IPS-NIHi7 (cell line): ENCODE measurements at regions not wholly inside any gene's neighbourhood (a gene's known extent, or its start where the extent isn't known, plus 50 kb on each side); places are given as distances from the start of the nearest gene placed in this dataset.
"Not testable (repeated sequence)": the region's sequence is repeated elsewhere in the genome, so short reads cannot be mapped to it uniquely, and the experiment has no call there.

Experiments
- DNase-seq: peaks from one replicate; pipeline ENCODE4 v3.0.0; 2012; ENCODE audit warnings: mixed read lengths; ENCODE audit errors: extremely low spot score

GRCh38 chrX:138865093-138865649, 153.7 kb upstream of the FGF13 start:
- no peak for DNase-seq

GRCh38 chrX:138859421-138859820, 147.9 kb upstream of the FGF13 start:
- DNase-seq = no peak

DNA sequence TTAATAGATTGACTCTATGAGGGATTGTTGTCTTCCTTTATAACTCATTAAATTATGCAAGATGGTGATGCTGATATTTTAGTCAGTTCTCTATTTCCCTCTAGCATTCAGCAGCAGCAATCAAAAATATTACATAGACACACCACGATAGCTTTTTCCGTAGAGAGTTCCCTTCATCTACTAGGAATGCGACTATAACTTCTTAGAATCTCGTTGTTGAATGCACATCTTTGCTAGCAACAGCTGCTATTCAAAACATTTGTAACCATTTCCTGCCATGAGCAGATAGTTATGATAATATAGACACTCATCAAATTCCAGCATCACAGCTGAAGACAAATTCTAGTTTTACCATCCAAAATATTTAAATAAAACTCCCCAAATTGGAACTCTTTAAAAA, 147.4 kb upstream of the FGF13 start:
- no peak for DNase-seq

GRCh38 chrX:138858438-138858837, 146.9 kb upstream of the FGF13 start:
- peak; percentile 49 for DNase-seq

DNA sequence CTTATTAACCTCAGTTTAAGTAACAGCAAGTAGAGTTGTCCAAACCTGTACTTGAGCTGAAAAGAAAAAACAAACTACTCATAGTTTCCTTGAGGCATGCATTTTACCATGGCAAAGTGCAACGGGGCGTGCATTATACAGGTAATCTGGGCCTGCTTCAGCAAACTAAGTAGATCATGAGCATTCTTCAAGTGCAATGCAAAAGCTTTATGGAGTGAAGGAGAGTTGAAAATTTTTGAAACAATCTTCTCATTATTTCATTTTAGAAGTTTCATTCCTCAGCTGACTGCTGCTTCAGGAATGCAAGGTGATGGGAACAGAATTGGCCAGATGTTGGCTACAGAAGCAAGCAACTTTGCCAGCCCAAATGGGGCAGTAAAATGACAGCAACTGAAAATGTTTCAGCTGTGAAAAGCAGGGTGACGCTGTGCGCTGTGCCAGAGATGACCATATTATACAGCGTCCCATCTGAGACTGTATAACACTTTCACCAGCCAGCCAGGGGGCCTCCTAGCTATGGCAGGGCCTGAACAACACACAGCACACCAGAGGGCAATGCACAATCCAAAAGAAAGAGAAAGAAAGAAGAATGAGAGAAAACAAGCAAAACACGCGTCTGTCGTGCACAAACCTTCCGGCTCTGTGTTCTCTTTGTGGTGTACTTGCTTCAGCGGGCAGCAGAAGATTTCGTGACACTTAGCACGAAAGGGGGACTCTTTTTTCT, 145.5 kb upstream of the FGF13 start:
- no peak for DNase-seq

GRCh38 chrX:138853936-138854335, 142.4 kb upstream of the FGF13 start:
- DNase-seq = no peak

- DNase-seq = no peak
Measured at GRCh38 chrX:138849521-138849920, 138.0 kb upstream of the FGF13 start.

- no peak for DNase-seq
Measured at GRCh38 chrX:138847930-138848329, 136.4 kb upstream of the FGF13 start.

GRCh38 chrX:138845786-138846185, 134.3 kb upstream of the FGF13 start:
- DNase-seq = no peak

- DNase-seq = not testable (repeated sequence)
Measured at GRCh38 chrX:138807400-138807799, 95.9 kb upstream of the FGF13 start.

DNA sequence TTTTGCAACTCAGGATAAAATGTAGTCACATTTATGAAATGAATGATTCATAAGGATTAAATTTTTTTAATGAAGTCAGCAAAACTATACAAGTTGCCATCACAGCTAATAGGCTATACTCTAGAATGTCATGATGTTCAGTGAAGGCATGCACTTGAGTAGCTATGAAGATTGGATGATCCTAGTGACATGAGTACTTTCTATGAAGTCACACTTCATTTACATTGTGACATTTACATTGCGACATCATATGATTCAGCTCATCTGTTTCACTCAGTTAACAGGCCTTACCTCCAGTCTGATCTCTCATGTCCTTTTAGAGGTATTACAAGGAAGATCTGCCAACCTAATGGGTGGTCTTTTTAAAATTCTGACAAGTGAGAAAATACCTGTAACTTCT, 82.7 kb upstream of the FGF13 start:
- DNase-seq = no peak

GRCh38 chrX:138791551-138791950, 80.0 kb upstream of the FGF13 start:
- DNase-seq = no peak

- DNase-seq = no peak
Measured at GRCh38 chrX:138788771-138789170, 77.3 kb upstream of the FGF13 start.

GRCh38 chrX:138778576-138778909, 67.0 kb upstream of the FGF13 start:
- not testable (repeated sequence) for DNase-seq

GRCh38 chrX:138777908-138778575, 66.5 kb upstream of the FGF13 start:
- not testable (repeated sequence) for DNase-seq

GRCh38 chrX:138777230-138777629, 65.7 kb upstream of the FGF13 start:
- DNase-seq = peak; percentile 25

DNA sequence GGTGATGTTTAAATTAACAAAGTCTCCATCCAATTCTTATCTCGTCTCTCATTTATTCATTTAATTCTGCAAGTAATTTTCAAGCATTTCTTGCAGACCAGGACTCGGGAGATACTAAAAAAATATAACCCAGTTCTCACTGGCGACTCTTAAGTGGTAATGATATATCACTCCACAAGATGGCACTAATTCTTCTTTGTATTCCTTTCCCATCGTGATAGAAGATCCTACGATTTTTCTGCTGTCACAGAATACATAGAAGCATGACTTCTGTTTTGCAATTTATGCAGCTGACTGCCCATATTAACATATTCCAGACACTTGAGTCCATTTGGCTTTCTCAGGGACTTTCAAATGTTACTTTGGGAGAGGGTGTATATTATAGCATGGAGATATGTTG, 64.0 kb upstream of the FGF13 start:
- peak; percentile 37 for DNase-seq

- DNase-seq = no peak
Measured at GRCh38 chrX:138771047-138771446, 59.5 kb upstream of the FGF13 start.

DNA sequence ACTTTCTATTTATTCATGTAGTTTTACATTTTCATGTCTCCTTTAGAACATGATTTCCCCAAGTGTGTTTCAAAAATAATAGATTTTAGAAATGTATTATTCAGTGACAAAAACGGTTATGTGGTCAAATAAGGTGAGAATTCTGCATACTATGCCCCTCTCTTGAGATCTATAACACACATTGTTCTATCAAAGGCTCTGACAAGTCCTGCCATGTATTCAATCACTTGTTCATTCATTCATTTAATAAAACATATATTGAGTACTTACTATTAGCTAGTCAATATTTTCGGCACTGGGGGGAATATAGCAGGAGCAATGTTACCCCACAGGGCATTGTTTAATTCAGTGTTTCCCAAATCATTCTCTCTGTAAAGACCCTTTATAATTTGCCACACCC, 58.4 kb upstream of the FGF13 start:
- DNase-seq = no peak

DNA sequence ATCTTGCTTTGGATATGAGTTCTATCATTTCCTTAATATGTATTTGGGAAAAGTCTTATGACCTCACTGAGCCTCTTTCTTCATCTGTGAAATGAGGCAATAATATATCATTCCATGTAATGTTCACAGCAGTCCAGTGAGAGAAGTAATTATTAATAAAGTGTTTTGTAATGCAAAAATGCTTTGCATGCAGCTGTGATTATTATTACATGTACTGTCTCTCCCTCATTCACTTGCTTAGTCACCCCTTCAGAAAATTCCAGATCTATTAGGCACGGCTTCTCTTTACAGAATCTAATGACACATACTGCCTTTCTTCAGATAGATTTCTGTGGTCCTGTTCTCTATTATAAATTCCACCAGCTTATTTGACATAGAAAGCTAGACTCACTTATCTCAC, 53.5 kb upstream of the FGF13 start:
- DNase-seq = no peak

DNA sequence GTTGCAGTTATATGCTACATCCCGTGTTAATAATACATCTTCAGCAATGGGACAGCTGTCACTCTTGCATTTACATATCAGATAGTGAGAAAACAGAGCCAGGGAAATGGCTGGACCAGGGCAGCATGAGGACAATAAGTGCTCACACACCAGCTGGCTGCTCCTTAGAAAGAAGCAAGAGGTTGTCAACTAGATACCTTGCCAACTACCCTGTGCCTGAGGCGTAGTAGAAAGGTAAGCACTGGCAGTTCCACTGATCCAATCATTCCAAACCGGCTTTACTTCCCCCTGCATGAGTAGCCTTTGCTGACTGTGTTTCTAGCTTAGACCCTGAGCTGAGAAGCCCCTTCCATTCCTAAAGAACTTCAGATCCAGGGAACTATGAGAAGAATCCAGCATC, 52.2 kb upstream of the FGF13 start:
- no peak for DNase-seq

GRCh38 chrX:138761380-138761779, 49.9 kb upstream of the FGF13 start:
- no peak for DNase-seq
